ENCODE measurements at regions not wholly inside any gene's neighbourhood (a gene's known extent, or its start where the extent isn't known, plus 50 kb on each side); places are given as distances from the start of the nearest gene placed in this dataset.

DNA sequence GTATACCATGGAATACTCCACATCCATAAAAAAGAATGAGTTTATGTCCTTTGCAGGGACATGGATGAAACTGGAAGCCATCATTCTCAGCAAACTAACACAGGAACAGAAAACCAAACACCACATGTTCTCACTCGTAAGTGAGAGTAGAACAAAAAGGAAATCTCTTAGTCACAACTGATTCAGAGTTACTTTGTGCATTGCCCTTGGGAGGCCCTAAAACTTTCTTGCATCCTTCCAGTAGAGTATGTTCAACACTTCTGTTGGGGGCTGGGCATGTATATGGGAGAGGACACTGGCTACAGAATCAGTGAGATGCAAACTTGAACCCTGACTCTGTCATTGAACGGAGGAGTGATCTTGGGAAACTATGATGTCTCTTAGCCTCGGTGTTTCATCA lies 147.4 kb upstream of the IRX5 start:
- DNase-seq (ENCODE audit: low read depth, low spot score) (no peak), ATAC-seq (no peak)
- no peaks in the 10 kb centered on the region for H3K36me3 ChIP-seq (ENCODE audit: control insufficient read depth, insufficient read depth, low read length)

DNA sequence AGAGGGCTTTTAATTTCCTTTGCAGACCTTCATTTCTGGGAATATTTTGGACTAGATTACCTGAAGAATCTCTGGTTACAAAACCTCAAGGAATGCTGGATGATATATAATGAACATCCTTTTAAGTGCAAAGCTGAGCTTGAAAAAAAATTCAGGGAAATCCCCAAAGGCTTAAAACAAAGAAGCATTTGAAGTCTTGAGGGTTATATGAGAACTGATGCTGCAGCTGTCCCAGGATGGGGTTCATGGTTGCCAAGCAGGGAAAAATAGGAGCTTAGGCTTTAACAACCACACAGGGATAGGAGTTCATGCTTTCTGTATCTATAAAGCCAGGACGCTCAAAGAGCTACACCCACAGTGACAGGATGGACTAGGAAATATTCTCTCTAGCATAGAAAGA lies 150.4 kb upstream of the IRX5 start:
- no peak overlapping the region for H3K4me3 ChIP-seq (ENCODE audit: low read depth in 2 of 2, low read length in 2 of 2)
- intact Hi-C loops (cut with micrococcal nuclease; ENCODE audit: unreplicated experiment) (no loop called here), in situ Hi-C loops (cut with HindIII; ENCODE audit: low pct_unique_long_range_greater_than_20kb, low sequenced_read_pairs) (no loop called here)
- no peaks in the 10 kb centered on the region for H3K4me1 ChIP-seq (ENCODE audit: control insufficient read depth, insufficient read depth, low read length)
- BruUV-seq (replicated peaks), result no TSS peak
- H3K27ac ChIP-seq (ENCODE audit: low read length), result no peak overlapping the region
- ATAC-seq (no peak), DNase-seq (ENCODE audit: low read depth, low spot score) (no peak)
- H3K36me3 ChIP-seq (ENCODE audit: control insufficient read depth, insufficient read depth, low read length), result no peaks in the 10 kb centered on the region
- CTCF ChIA-PET, result no interaction called here
- H3K9me3 ChIP-seq (ENCODE audit: control insufficient read depth, insufficient read depth, low read depth, low read length), result no peaks in the 10 kb centered on the region
- TF ChIP-seq, protein P1, sequence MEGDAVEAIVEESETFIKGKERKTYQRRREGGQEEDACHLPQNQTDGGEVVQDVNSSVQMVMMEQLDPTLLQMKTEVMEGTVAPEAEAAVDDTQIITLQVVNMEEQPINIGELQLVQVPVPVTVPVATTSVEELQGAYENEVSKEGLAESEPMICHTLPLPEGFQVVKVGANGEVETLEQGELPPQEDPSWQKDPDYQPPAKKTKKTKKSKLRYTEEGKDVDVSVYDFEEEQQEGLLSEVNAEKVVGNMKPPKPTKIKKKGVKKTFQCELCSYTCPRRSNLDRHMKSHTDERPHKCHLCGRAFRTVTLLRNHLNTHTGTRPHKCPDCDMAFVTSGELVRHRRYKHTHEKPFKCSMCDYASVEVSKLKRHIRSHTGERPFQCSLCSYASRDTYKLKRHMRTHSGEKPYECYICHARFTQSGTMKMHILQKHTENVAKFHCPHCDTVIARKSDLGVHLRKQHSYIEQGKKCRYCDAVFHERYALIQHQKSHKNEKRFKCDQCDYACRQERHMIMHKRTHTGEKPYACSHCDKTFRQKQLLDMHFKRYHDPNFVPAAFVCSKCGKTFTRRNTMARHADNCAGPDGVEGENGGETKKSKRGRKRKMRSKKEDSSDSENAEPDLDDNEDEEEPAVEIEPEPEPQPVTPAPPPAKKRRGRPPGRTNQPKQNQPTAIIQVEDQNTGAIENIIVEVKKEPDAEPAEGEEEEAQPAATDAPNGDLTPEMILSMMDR (IDR thresholded peaks at IDR 0.05), result no peak
- no peak for TF ChIP-seq POLR2AphosphoS5 (IDR thresholded peaks at IDR 0.05; ENCODE audit: low read depth, low read length)
- TF ChIP-seq SIN3A (IDR thresholded peaks at IDR 0.05; ENCODE audit: borderline replicate concordance, insufficient read depth, low read depth, low read length), result no peak
- TF ChIP-seq, protein P2, sequence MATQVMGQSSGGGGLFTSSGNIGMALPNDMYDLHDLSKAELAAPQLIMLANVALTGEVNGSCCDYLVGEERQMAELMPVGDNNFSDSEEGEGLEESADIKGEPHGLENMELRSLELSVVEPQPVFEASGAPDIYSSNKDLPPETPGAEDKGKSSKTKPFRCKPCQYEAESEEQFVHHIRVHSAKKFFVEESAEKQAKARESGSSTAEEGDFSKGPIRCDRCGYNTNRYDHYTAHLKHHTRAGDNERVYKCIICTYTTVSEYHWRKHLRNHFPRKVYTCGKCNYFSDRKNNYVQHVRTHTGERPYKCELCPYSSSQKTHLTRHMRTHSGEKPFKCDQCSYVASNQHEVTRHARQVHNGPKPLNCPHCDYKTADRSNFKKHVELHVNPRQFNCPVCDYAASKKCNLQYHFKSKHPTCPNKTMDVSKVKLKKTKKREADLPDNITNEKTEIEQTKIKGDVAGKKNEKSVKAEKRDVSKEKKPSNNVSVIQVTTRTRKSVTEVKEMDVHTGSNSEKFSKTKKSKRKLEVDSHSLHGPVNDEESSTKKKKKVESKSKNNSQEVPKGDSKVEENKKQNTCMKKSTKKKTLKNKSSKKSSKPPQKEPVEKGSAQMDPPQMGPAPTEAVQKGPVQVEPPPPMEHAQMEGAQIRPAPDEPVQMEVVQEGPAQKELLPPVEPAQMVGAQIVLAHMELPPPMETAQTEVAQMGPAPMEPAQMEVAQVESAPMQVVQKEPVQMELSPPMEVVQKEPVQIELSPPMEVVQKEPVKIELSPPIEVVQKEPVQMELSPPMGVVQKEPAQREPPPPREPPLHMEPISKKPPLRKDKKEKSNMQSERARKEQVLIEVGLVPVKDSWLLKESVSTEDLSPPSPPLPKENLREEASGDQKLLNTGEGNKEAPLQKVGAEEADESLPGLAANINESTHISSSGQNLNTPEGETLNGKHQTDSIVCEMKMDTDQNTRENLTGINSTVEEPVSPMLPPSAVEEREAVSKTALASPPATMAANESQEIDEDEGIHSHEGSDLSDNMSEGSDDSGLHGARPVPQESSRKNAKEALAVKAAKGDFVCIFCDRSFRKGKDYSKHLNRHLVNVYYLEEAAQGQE (IDR thresholded peaks at IDR 0.05; ENCODE audit: insufficient read depth in 1 of 2, low read depth in 2 of 2, low read length in 1 of 2), result no peak
- no peak for TF ChIP-seq TCF7L2 (IDR thresholded peaks at IDR 0.05; ENCODE audit: low read depth, low read length)
- POLR2A ChIA-PET, result no interaction called here
- H3K27me3 ChIP-seq (ENCODE audit: control insufficient read depth, insufficient read depth, low read length), result no peaks in the 10 kb centered on the region

More for the DNA sequence above, 147.4 kb upstream of the IRX5 start:
- Histone ChIP-seq H3K4me1 (ENCODE audit: control insufficient read depth, insufficient read depth, low read length) (no peaks in the 10 kb centered on the region), H3K4me3 (ENCODE audit: low read depth in 2 of 2, low read length in 2 of 2) (no peak overlapping the region), H3K9me3 (ENCODE audit: control insufficient read depth, insufficient read depth, low read depth, low read length) (no peaks in the 10 kb centered on the region), H3K27ac (ENCODE audit: low read length) (no peak overlapping the region), H3K27me3 (ENCODE audit: control insufficient read depth, insufficient read depth, low read length) (no peaks in the 10 kb centered on the region)
- in situ Hi-C loops (cut with HindIII; ENCODE audit: low pct_unique_long_range_greater_than_20kb, low sequenced_read_pairs), result no loop called here
- BruUV-seq (replicated peaks), result no TSS peak
- ChIA-PET POLR2A (no interaction called here), CTCF (no interaction called here)
- TF ChIP-seq TCF7L2 (IDR thresholded peaks at IDR 0.05; ENCODE audit: low read depth, low read length) (no peak), SIN3A (IDR thresholded peaks at IDR 0.05; ENCODE audit: borderline replicate concordance, insufficient read depth, low read depth, low read length) (no peak), POLR2AphosphoS5 (IDR thresholded peaks at IDR 0.05; ENCODE audit: low read depth, low read length) (no peak)
- TF ChIP-seq, protein P1 (IDR thresholded peaks at IDR 0.05), result no peak
- TF ChIP-seq, protein P2 (IDR thresholded peaks at IDR 0.05; ENCODE audit: insufficient read depth in 1 of 2, low read depth in 2 of 2, low read length in 1 of 2), result no peak
- intact Hi-C loops (cut with micrococcal nuclease; ENCODE audit: unreplicated experiment), result no loop called here
